ENCODE measurements at regions not wholly inside any gene's neighbourhood (a gene's known extent, or its start where the extent isn't known, plus 50 kb on each side); places are given as distances from the start of the nearest gene placed in this dataset.

DNA sequence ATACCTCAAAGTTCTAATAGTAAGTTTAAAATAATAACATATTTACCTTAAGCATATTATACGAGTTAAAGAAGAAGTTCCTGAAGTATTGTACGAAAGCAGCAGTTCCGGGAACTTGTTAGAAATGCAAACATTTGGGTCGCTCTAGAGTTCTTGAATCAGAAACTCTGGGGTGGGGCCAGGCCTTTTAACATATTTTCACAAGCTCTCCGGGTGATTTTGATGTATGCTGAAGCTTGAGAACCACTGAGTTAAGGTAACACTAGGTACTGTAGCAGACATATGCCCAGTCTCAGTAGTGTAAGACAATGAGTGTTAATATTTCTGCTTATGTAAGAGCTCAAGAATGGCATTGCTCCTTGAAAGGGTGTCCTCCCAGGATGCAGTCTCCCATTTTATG, 461.1 kb downstream of the C3orf38 start:
- Mint-ChIP-seq H3K27ac (no peak overlapping the region), H3K36me3 (ENCODE audit: insufficient read depth) (no peaks in the 10 kb centered on the region)

DNA sequence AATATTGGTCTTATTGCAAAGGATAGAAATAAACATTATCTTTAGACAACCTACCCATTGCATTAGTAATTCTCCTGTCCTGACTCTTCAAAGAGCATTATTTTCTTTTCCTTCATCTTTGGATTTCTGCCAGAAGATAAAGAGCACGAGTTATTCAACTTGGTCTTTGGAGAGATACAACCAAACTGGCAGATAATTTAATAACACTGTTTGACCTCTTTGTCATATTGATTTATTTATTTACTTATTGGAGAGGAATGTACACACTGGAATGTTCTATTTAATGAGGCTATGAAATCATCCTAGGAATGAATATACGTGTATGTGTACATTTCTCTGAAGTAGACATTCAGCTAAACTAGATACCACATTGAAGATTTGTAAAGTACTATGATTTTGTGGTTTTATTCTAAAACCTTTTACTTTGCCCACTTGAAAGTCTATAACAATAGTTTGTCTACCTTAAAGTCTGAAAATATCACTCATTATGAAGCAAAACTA, 462.1 kb downstream of the C3orf38 start:
- Mint-ChIP-seq H3K27ac (no peak overlapping the region), H3K4me1 (ENCODE audit: low read depth) (peaks cover 4% of the 10 kb centered on the region), H3K36me3 (ENCODE audit: insufficient read depth) (no peaks in the 10 kb centered on the region), H3K9me3 (ENCODE audit: low read depth) (no peaks in the 10 kb centered on the region), H3K4me3 (ENCODE audit: low read depth) (no peak overlapping the region), H3K27me3 (no peaks in the 10 kb centered on the region)
- TF ChIP-seq, protein P1, sequence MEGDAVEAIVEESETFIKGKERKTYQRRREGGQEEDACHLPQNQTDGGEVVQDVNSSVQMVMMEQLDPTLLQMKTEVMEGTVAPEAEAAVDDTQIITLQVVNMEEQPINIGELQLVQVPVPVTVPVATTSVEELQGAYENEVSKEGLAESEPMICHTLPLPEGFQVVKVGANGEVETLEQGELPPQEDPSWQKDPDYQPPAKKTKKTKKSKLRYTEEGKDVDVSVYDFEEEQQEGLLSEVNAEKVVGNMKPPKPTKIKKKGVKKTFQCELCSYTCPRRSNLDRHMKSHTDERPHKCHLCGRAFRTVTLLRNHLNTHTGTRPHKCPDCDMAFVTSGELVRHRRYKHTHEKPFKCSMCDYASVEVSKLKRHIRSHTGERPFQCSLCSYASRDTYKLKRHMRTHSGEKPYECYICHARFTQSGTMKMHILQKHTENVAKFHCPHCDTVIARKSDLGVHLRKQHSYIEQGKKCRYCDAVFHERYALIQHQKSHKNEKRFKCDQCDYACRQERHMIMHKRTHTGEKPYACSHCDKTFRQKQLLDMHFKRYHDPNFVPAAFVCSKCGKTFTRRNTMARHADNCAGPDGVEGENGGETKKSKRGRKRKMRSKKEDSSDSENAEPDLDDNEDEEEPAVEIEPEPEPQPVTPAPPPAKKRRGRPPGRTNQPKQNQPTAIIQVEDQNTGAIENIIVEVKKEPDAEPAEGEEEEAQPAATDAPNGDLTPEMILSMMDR (IDR thresholded peaks at IDR 0.05; ENCODE audit: unreplicated experiment): no peak
- no peak for DNase-seq (ENCODE audit: low spot score, unreplicated experiment)

More for the DNA sequence above, 461.1 kb downstream of the C3orf38 start:
- Mint-ChIP-seq H3K27me3 (no peaks in the 10 kb centered on the region), H3K9me3 (ENCODE audit: low read depth) (no peaks in the 10 kb centered on the region), H3K4me3 (ENCODE audit: low read depth) (no peak overlapping the region), H3K4me1 (ENCODE audit: low read depth) (peaks cover 4% of the 10 kb centered on the region)
- DNase-seq (ENCODE audit: low spot score, unreplicated experiment): no peak
- TF ChIP-seq, protein P1 (IDR thresholded peaks at IDR 0.05; ENCODE audit: unreplicated experiment): no peak

DNA sequence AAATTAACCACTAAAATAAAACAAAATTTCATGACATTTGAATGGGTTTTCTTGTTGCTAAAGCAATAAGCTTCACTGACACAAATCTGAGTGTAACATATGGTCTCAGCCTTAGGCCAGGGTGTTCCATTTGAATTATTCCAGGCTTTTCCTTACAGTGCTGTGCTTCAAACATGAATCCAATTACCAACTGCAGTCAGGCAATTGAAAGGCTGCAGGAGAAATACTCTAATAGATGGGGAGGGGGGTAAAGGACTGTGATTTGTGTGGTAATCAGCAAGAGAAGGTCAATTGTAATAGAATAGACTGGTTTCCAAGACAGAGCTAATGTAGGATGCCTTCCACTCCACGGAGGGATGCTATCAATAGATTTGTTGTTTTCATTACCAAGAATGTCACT, 466.7 kb downstream of the C3orf38 start:
- DNase-seq (ENCODE audit: low spot score, unreplicated experiment): no peak
- H3K36me3 Mint-ChIP-seq (ENCODE audit: insufficient read depth): no peaks in the 10 kb centered on the region
- no peak overlapping the region for H3K4me3 Mint-ChIP-seq (ENCODE audit: low read depth)
- H3K9me3 Mint-ChIP-seq (ENCODE audit: low read depth): no peaks in the 10 kb centered on the region
- no peaks in the 10 kb centered on the region for H3K27me3 Mint-ChIP-seq
- H3K27ac Mint-ChIP-seq: no peak overlapping the region
- TF ChIP-seq, protein P1 (IDR thresholded peaks at IDR 0.05; ENCODE audit: unreplicated experiment): no peak
- peaks cover 4% of the 10 kb centered on the region for H3K4me1 Mint-ChIP-seq (ENCODE audit: low read depth)

DNA sequence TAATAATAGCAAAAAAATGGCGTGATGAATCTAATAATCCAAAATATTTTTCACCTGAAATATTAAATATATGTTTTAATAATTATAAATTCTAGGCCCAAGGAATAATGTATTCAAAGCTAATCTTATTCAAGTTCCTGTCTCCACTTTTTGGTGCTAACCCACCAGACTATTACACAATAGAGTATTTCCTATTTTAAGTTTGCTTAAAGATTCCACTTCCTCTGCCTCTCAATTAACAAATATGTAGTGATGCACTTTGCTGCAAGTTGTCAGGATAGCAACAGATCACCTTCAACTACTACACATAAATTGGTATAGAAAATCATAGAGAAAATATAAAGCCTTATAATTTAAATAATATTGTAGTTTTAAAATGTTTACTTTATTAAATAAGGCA, 467.5 kb downstream of the C3orf38 start:
- no peak overlapping the region for H3K4me3 Mint-ChIP-seq (ENCODE audit: low read depth)
- TF ChIP-seq, protein P1 (IDR thresholded peaks at IDR 0.05; ENCODE audit: unreplicated experiment): no peak

DNA sequence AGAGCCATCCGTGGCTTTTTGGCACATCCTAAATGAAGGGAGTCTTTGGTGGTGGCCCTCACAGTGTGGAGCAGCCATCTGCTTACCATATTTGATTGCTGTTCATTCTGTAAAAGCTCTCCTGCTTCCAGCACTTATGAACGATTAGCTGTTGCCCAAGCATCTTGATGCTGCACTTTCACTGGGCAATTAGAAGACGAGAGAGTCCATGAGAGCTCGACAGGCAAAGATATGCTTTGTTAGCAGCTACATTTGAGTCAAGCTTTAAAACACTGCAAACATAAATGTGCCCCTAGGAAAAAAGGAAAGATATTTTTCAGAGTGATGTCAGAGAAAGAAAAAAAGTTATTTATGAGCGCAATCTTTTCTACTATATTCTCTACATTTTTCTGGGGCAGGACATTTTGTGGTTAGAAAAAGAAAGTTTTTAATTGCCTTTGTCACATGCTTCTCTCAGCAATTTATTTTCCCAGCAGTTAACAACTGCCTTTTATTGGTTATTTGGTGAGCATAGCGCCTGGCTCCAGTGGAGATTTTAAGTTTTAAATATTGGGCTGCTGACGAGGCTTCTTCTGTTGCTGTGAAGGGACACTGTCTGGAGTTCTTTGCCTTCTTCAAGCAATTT, 468.4 kb downstream of the C3orf38 start:
- DNase-seq (ENCODE audit: low spot score, unreplicated experiment): no peak
- H3K27ac Mint-ChIP-seq: no peak overlapping the region
- TF ChIP-seq, protein P1 (IDR thresholded peaks at IDR 0.05; ENCODE audit: unreplicated experiment): no peak
- H3K4me1 Mint-ChIP-seq (ENCODE audit: low read depth): no peaks in the 10 kb centered on the region
- H3K27me3 Mint-ChIP-seq: no peaks in the 10 kb centered on the region
- H3K4me3 Mint-ChIP-seq (ENCODE audit: low read depth): no peak overlapping the region
- H3K9me3 Mint-ChIP-seq (ENCODE audit: low read depth): no peaks in the 10 kb centered on the region
- H3K36me3 Mint-ChIP-seq (ENCODE audit: insufficient read depth): no peaks in the 10 kb centered on the region

More for the DNA sequence above, 467.5 kb downstream of the C3orf38 start:
- no peak for DNase-seq (ENCODE audit: low spot score, unreplicated experiment)
- H3K4me1 Mint-ChIP-seq (ENCODE audit: low read depth): no peaks in the 10 kb centered on the region
- no peaks in the 10 kb centered on the region for H3K9me3 Mint-ChIP-seq (ENCODE audit: low read depth)
- H3K27me3 Mint-ChIP-seq: no peaks in the 10 kb centered on the region
- H3K36me3 Mint-ChIP-seq (ENCODE audit: insufficient read depth): no peaks in the 10 kb centered on the region
- H3K27ac Mint-ChIP-seq: no peak overlapping the region

Measured in progenitor cell of endocrine pancreas (in vitro differentiated cells).